Stimulated activated naive CD8-positive, alpha-beta T cell treated with anti-CD3 and anti-CD28 coated beads, Interleukin-15, amount 100 ng/mL, for 72 hours (primary cell): ENCODE measurements at regions not wholly inside any gene's neighbourhood (a gene's known extent, or its start where the extent isn't known, plus 50 kb on each side); places are given as distances from the start of the nearest gene placed in this dataset.
A peak's percentile ranks its signal among the peaks of the same experiment; 100 is the strongest.
"Not testable (repeated sequence)": the region's sequence is repeated elsewhere in the genome, so short reads cannot be mapped to it uniquely, and the experiment has no call there.

Source experiments
- ATAC-seq: fragments of 150-1000 bp; cut with Tn5 transposase; 2 replicates; pipeline ENCODE4 v1.10.0; 2021; ENCODE audit warnings: mild to moderate bottlenecking, moderate library complexity
- DNase-seq, 2 donors: peaks; one replicate each; pipeline ENCODE4 v3.0.0; 2021 to 2022
- H3K27ac Mint-ChIP-seq, 2 donors: one replicate each; pipeline ENCODE4 v1.8.0; 2022; ENCODE audit warnings: mild to moderate bottlenecking in 2 of 2, mixed read lengths in 2 of 2, moderate library complexity in 2 of 2
- H3K27me3 Mint-ChIP-seq: one replicate; pipeline ENCODE4 v1.8.0; 2022; ENCODE audit warnings: mixed read lengths
- H3K4me1 Mint-ChIP-seq: one replicate; pipeline ENCODE4 v1.8.0; 2022; ENCODE audit warnings: mild to moderate bottlenecking, mixed read lengths
- H3K4me3 Mint-ChIP-seq, 2 donors: one replicate each; pipeline ENCODE4 v1.8.0; 2022; ENCODE audit warnings: mild to moderate bottlenecking in 2 of 2, mixed read lengths in 2 of 2, moderate library complexity in 1 of 2
- H3K9me3 Mint-ChIP-seq, 2 donors: one replicate each; pipeline ENCODE4 v1.8.0; 2022; ENCODE audit warnings: mixed read lengths in 2 of 2

GRCh38 chr19:34580055-34580336 is 97.0 kb downstream of the SCGB2B2 start:
- Mint-ChIP-seq H3K27ac (no peak overlapping the region), H3K4me3 (no peak overlapping the region), H3K9me3 (peaks cover 14 to 23% of the 10 kb centered on the region in 2 donors)

GRCh38 chr19:34579281-34580054 is 97.5 kb downstream of the SCGB2B2 start:
- DNase-seq (no peak), ATAC-seq (no peak)
- Mint-ChIP-seq H3K27me3 (peaks cover 41% of the 10 kb centered on the region), H3K4me1 (peaks cover 6% of the 10 kb centered on the region), H3K27ac (no peak overlapping the region), H3K9me3 (peaks cover 8 to 20% of the 10 kb centered on the region in 2 donors), H3K4me3 (no peak overlapping the region)

More at GRCh38 chr19:34580055-34580336, 97.0 kb downstream of the SCGB2B2 start:
- Mint-ChIP-seq H3K4me1 (peaks cover 6% of the 10 kb centered on the region), H3K27me3 (peaks cover 41% of the 10 kb centered on the region)
- ATAC-seq, result no peak
- DNase-seq, result no peak

GRCh38 chr19:34578751-34579150 is 97.2 kb downstream of the WTIP start:
- Mint-ChIP-seq H3K4me3 (no peak overlapping the region), H3K27ac (no peak overlapping the region), H3K9me3 (peaks cover 8 to 16% of the 10 kb centered on the region in 2 donors), H3K4me1 (peaks cover 6% of the 10 kb centered on the region), H3K27me3 (peaks cover 41% of the 10 kb centered on the region)
- DNase-seq, result no peak
- no peak for ATAC-seq

GRCh38 chr19:34578173-34578572 is 96.6 kb downstream of the WTIP start:
- H3K27me3 Mint-ChIP-seq, result peaks cover 41% of the 10 kb centered on the region
- no peak overlapping the region for H3K4me3 Mint-ChIP-seq
- no peak overlapping the region for H3K27ac Mint-ChIP-seq
- H3K4me1 Mint-ChIP-seq, result peaks cover 6% of the 10 kb centered on the region
- ATAC-seq, result no peak
- no peak for DNase-seq
- peaks cover 8 to 21% of the 10 kb centered on the region in 2 donors for H3K9me3 Mint-ChIP-seq

- no peak for DNase-seq
- peaks cover 4 to 24% of the 10 kb centered on the region in 2 donors for H3K9me3 Mint-ChIP-seq
- H3K4me3 Mint-ChIP-seq, result no peak overlapping the region
- no peak overlapping the region for H3K27ac Mint-ChIP-seq
- ATAC-seq, result peak; percentile 26
- H3K27me3 Mint-ChIP-seq, result peaks cover 41% of the 10 kb centered on the region
- H3K4me1 Mint-ChIP-seq, result peaks cover 6% of the 10 kb centered on the region
These were observed 96.1 kb downstream of the WTIP start for GRCh38 chr19:34577531-34578101.

GRCh38 chr19:34577056-34577455 is 95.5 kb downstream of the WTIP start:
- DNase-seq (no peak), ATAC-seq (no peak)
- H3K27ac Mint-ChIP-seq, result peak overlapping the region in 1 of 2 donors; percentile 63
- H3K4me1 Mint-ChIP-seq, result peaks cover 6% of the 10 kb centered on the region
- H3K9me3 Mint-ChIP-seq, result peaks cover 3 to 22% of the 10 kb centered on the region in 2 donors
- H3K4me3 Mint-ChIP-seq, result no peak overlapping the region
- H3K27me3 Mint-ChIP-seq, result peaks cover 41% of the 10 kb centered on the region

GRCh38 chr19:34576292-34576691 is 94.7 kb downstream of the WTIP start:
- H3K4me1 Mint-ChIP-seq, result peaks cover 6% of the 10 kb centered on the region
- no peak overlapping the region for H3K27ac Mint-ChIP-seq
- H3K4me3 Mint-ChIP-seq, result no peak overlapping the region
- DNase-seq (no peak), ATAC-seq (no peak)
- H3K9me3 Mint-ChIP-seq, result peaks cover 3 to 22% of the 10 kb centered on the region in 2 donors
- H3K27me3 Mint-ChIP-seq, result peaks cover 41% of the 10 kb centered on the region

GRCh38 chr19:34575206-34575605 is 93.6 kb downstream of the WTIP start:
- H3K9me3 Mint-ChIP-seq, result peaks cover 5 to 29% of the 10 kb centered on the region in 2 donors
- H3K4me3 Mint-ChIP-seq, result no peak overlapping the region
- H3K27ac Mint-ChIP-seq, result no peak overlapping the region
- no peak for ATAC-seq
- H3K27me3 Mint-ChIP-seq, result peaks cover 34% of the 10 kb centered on the region
- no peak for DNase-seq
- peaks cover 6% of the 10 kb centered on the region for H3K4me1 Mint-ChIP-seq

- Mint-ChIP-seq H3K4me3 (no peak overlapping the region), H3K27me3 (peaks cover 33% of the 10 kb centered on the region), H3K27ac (no peak overlapping the region), H3K9me3 (peaks cover 7 to 30% of the 10 kb centered on the region in 2 donors), H3K4me1 (peaks cover 6% of the 10 kb centered on the region)
- ATAC-seq (no peak), DNase-seq (no peak)
These were observed 93.1 kb downstream of the WTIP start for GRCh38 chr19:34574704-34575103.

- H3K4me3 Mint-ChIP-seq, result no peak overlapping the region
- no peak for ATAC-seq
These were observed 91.8 kb downstream of the WTIP start for GRCh38 chr19:34573226-34573864.

GRCh38 chr19:34570140-34570539 is 88.6 kb downstream of the WTIP start:
- not testable (repeated sequence) for DNase-seq, H3K4me3 Mint-ChIP-seq, ATAC-seq, H3K4me1 Mint-ChIP-seq, H3K27ac Mint-ChIP-seq
- Mint-ChIP-seq H3K9me3 (peaks cover 27 to 42% of the 10 kb centered on the region in 2 donors), H3K27me3 (peaks cover 15% of the 10 kb centered on the region)

More at GRCh38 chr19:34573226-34573864, 91.8 kb downstream of the WTIP start:
- H3K27me3 Mint-ChIP-seq, result peaks cover 22% of the 10 kb centered on the region
- H3K27ac Mint-ChIP-seq, result peak overlapping the region in 1 of 2 donors; percentile 27
- H3K9me3 Mint-ChIP-seq, result peaks cover 15 to 37% of the 10 kb centered on the region in 2 donors
- H3K4me1 Mint-ChIP-seq, result peaks cover 6% of the 10 kb centered on the region
- no peak for DNase-seq

GRCh38 chr19:34562344-34562743 is 80.8 kb downstream of the WTIP start:
- not testable (repeated sequence) for H3K4me3 Mint-ChIP-seq
- peaks cover 16 to 23% of the 10 kb centered on the region in 2 donors for H3K9me3 Mint-ChIP-seq

More at GRCh38 chr19:34562344-34562743, 80.8 kb downstream of the WTIP start:
- ATAC-seq, H3K4me1 Mint-ChIP-seq, H3K27ac Mint-ChIP-seq, DNase-seq: not testable (repeated sequence)
- peaks cover 36% of the 10 kb centered on the region for H3K27me3 Mint-ChIP-seq
